ENCODE measurements at regions not wholly inside any gene's neighbourhood (a gene's known extent, or its start where the extent isn't known, plus 50 kb on each side); places are given as distances from the start of the nearest gene placed in this dataset.

- Histone ChIP-seq H4K20me1 (ENCODE audit: insufficient read depth, low read length) (no peaks in the 10 kb centered on the region), H3K9me3 (ENCODE audit: low read length) (no peaks in the 10 kb centered on the region), H3K4me3 (replicated peaks in 1 of 3; ENCODE audit: insufficient read depth in 1 of 3, low read depth in 2 of 3, low read length in 3 of 3) (no peak overlapping the region), H3K36me3 (replicated peaks in 1 of 2; ENCODE audit: control insufficient read depth in 1 of 2, insufficient read depth in 2 of 2, low read length in 2 of 2) (no peaks in the 10 kb centered on the region), H3K79me2 (ENCODE audit: insufficient read depth, low read length) (no peaks in the 10 kb centered on the region), H3K4me1 (ENCODE audit: insufficient read depth, low read length) (no peaks in the 10 kb centered on the region), H3K4me2 (ENCODE audit: low read depth, low read length) (no peak overlapping the region), H2AFZ (ENCODE audit: low read length) (no peak overlapping the region), H3K27ac (ENCODE audit: extremely low read length, insufficient read depth, low read length) (no peak overlapping the region), H3K9ac (ENCODE audit: insufficient read depth, low read depth, low read length) (no peak overlapping the region), H3K27me3 (ENCODE audit: control insufficient read depth in 1 of 2, insufficient read depth in 2 of 2, low read length in 2 of 2) (peaks cover 0 to 8% of the 10 kb centered on the region in 2 experiments; a peak in 3 of 5 replicates)
- TF ChIP-seq ZNF547 (CRISPR knock-in tag; IDR thresholded peaks at IDR 0.05) (no peak), STAG1 (CRISPR knock-in tag; IDR thresholded peaks at IDR 0.05) (0 out of 2 replicates have a peak, but pooled peaks have one; percentile 7), ZNF235 (CRISPR knock-in tag; IDR thresholded peaks at IDR 0.05; ENCODE audit: borderline replicate concordance) (no peak), DMAP1 (CRISPR knock-in tag; IDR thresholded peaks at IDR 0.05) (no peak), ARID4A (CRISPR knock-in tag; IDR thresholded peaks at IDR 0.05; ENCODE audit: borderline replicate concordance) (no peak), HHEX (CRISPR knock-in tag; IDR thresholded peaks at IDR 0.05) (no peak), ZNF329 (CRISPR knock-in tag; IDR thresholded peaks at IDR 0.05; ENCODE audit: low read depth) (no peak), NR2F6 (IDR thresholded peaks at IDR 0.05) (no peak), NR2F6 (CRISPR knock-in tag; IDR thresholded peaks at IDR 0.05) (no peak), KAT7 (CRISPR knock-in tag; IDR thresholded peaks at IDR 0.05; ENCODE audit: borderline replicate concordance) (no peak), SPEN (CRISPR knock-in tag; IDR thresholded peaks at IDR 0.05; ENCODE audit: low read depth) (no peak), SKI (IDR thresholded peaks at IDR 0.05; ENCODE audit: partially characterized antibody) (no peak), PTBP1 (IDR thresholded peaks at IDR 0.05; ENCODE audit: low read depth, low read length, poor library complexity, severe bottlenecking) (no peak), ONECUT2 (CRISPR knock-in tag; IDR thresholded peaks at IDR 0.05) (no peak), CTCF (CRISPR knock-in tag; IDR thresholded peaks at IDR 0.05) (peak; percentile 27)
- no peak for FAIRE-seq
- peak; percentile 22; the same call in 1 of the 3 replicates for ATAC-seq
- DNase-seq (ENCODE audit: low spot score): no peak
- no TSS peak for BruUV-seq (replicated peaks)
- WGBS (ENCODE audit: low lambda C conversion rate): 0% methylated on average over 1 of the region's 1 CpG
- POLR2A ChIA-PET: no interaction called here
- CTCF ChIA-PET (ENCODE audit: low intra/inter-chr PET ratio, low total read pairs): interaction anchor here (1.5 kb wide), 1 partner anchor 1463 kb away, joined by 3 read pairs; no protein-coding TSS in a partner anchor
- intact Hi-C loops (cut with micrococcal nuclease; ENCODE audit: unreplicated experiment) (no loop called here), in situ Hi-C loops (cut with HindIII; ENCODE audit: extremely low pct_ligation_motif_present, low pct_unique_long_range_greater_than_20kb) (loop anchor here (5.0 to 25.0 kb wide), 4 partner anchors 656 to 1461 kb away; no protein-coding TSS in a partner anchor)
Measured at GRCh38 chr13:75217949-75218348, 264.0 kb downstream of the TBC1D4 start.
